ENCODE measurements at regions not wholly inside any gene's neighbourhood (a gene's known extent, or its start where the extent isn't known, plus 50 kb on each side); places are given as distances from the start of the nearest gene placed in this dataset.

DNA sequence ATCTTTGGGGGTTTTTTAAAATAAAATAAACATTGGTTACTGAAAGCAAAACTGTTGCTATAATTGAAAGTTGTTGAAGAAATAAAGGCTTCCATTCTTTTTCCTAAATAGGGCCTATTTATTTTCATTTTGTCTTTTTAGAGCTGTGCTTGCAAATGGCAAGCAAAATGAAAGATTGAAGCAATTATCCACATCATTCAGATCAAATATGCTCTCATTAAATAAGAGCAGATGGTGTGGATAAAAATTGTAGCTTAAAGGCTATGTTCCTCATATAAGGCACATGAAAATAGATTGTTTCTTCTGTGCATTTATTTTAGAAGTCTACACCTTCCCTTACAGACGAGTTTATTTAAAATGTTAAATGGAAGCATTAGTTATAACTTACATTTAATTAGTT, 1317.7 kb downstream of the MRPL39 start:
- Histone ChIP-seq H3K36me3 (ENCODE audit: low read depth) (no peaks in the 10 kb centered on the region), H3K4me1 (ENCODE audit: insufficient read depth, poor library complexity, severe bottlenecking) (no peaks in the 10 kb centered on the region), H3K9me3 (ENCODE audit: severe bottlenecking) (no peaks in the 10 kb centered on the region), H3K27me3 (ENCODE audit: insufficient read depth, poor library complexity, severe bottlenecking) (no peaks in the 10 kb centered on the region), H3K4me3 (ENCODE audit: severe bottlenecking) (no peak overlapping the region), H3K27ac (ENCODE audit: poor library complexity, severe bottlenecking) (no peak overlapping the region)
- TF ChIP-seq, protein P1, sequence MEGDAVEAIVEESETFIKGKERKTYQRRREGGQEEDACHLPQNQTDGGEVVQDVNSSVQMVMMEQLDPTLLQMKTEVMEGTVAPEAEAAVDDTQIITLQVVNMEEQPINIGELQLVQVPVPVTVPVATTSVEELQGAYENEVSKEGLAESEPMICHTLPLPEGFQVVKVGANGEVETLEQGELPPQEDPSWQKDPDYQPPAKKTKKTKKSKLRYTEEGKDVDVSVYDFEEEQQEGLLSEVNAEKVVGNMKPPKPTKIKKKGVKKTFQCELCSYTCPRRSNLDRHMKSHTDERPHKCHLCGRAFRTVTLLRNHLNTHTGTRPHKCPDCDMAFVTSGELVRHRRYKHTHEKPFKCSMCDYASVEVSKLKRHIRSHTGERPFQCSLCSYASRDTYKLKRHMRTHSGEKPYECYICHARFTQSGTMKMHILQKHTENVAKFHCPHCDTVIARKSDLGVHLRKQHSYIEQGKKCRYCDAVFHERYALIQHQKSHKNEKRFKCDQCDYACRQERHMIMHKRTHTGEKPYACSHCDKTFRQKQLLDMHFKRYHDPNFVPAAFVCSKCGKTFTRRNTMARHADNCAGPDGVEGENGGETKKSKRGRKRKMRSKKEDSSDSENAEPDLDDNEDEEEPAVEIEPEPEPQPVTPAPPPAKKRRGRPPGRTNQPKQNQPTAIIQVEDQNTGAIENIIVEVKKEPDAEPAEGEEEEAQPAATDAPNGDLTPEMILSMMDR (IDR thresholded peaks at IDR 0.05; ENCODE audit: poor library complexity, severe bottlenecking): no peak
- DNase-seq (ENCODE audit: low spot score): no peak
- ATAC-seq (ENCODE audit: low read depth): no peak

DNA sequence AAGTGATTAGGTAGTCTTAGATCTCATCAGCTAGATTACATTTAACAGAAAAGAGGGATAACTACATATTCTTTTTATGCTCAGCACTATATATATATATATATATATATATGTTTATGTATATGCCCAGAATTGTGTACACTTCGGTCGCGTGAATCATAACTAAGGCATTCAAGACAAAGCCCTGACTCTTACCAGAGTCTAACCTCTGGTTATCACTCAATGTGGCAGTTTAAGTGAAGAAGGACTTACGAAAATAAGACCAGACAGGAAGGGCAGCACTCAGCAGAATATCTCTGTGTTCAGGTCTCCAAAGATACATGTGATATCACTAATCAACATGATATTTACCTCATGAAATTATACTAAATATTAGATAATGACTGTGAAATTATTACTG, 1326.7 kb downstream of the MRPL39 start:
- H3K4me1 ChIP-seq (ENCODE audit: insufficient read depth, poor library complexity, severe bottlenecking): no peaks in the 10 kb centered on the region
- no peak overlapping the region for H3K4me3 ChIP-seq (ENCODE audit: severe bottlenecking)
- TF ChIP-seq, protein P1 (IDR thresholded peaks at IDR 0.05; ENCODE audit: poor library complexity, severe bottlenecking): no peak
- no peak for DNase-seq (ENCODE audit: low spot score)
- no peak overlapping the region for H3K27ac ChIP-seq (ENCODE audit: poor library complexity, severe bottlenecking)
- H3K9me3 ChIP-seq (ENCODE audit: severe bottlenecking): no peaks in the 10 kb centered on the region
- H3K27me3 ChIP-seq (ENCODE audit: insufficient read depth, poor library complexity, severe bottlenecking): no peaks in the 10 kb centered on the region
- H3K36me3 ChIP-seq (ENCODE audit: low read depth): no peaks in the 10 kb centered on the region
- ATAC-seq (ENCODE audit: low read depth): no peak

DNA sequence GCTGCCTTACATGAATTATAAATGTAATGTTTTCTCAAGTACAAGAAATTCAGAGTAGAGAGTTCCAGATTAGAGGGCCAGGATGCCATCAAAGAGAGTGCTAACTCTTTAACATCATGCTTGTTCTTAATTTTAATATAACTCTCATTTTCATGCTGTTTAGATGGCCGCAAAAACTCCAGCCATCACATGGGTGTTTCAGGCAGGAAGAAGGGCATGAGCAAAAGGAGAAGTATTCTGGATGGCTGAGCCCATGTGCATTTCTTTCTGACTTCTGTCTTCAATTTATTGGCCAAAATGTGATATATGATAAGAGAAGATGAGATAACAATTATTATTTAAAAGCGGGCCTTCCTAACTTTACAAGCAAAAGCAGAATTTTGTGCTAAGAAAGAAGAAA, 1328.6 kb downstream of the MRPL39 start:
- Histone ChIP-seq H3K36me3 (ENCODE audit: low read depth) (no peaks in the 10 kb centered on the region), H3K27ac (ENCODE audit: poor library complexity, severe bottlenecking) (no peak overlapping the region), H3K4me3 (ENCODE audit: severe bottlenecking) (no peak overlapping the region), H3K27me3 (ENCODE audit: insufficient read depth, poor library complexity, severe bottlenecking) (no peaks in the 10 kb centered on the region), H3K9me3 (ENCODE audit: severe bottlenecking) (no peaks in the 10 kb centered on the region), H3K4me1 (ENCODE audit: insufficient read depth, poor library complexity, severe bottlenecking) (no peaks in the 10 kb centered on the region)
- DNase-seq (ENCODE audit: low spot score) (no peak), ATAC-seq (ENCODE audit: low read depth) (no peak)
- TF ChIP-seq, protein P1 (IDR thresholded peaks at IDR 0.05; ENCODE audit: poor library complexity, severe bottlenecking): no peak

- Histone ChIP-seq H3K36me3 (ENCODE audit: low read depth) (no peaks in the 10 kb centered on the region), H3K9me3 (ENCODE audit: severe bottlenecking) (no peaks in the 10 kb centered on the region), H3K27ac (ENCODE audit: poor library complexity, severe bottlenecking) (no peak overlapping the region), H3K4me3 (ENCODE audit: severe bottlenecking) (no peak overlapping the region), H3K27me3 (ENCODE audit: insufficient read depth, poor library complexity, severe bottlenecking) (no peaks in the 10 kb centered on the region), H3K4me1 (ENCODE audit: insufficient read depth, poor library complexity, severe bottlenecking) (no peaks in the 10 kb centered on the region)
- ATAC-seq (ENCODE audit: low read depth) (no peak), DNase-seq (ENCODE audit: low spot score) (no peak)
- TF ChIP-seq, protein P1 (IDR thresholded peaks at IDR 0.05; ENCODE audit: poor library complexity, severe bottlenecking): no peak
Measured at GRCh38 chr21:24276204-24276603, 1331.1 kb downstream of the MRPL39 start.

DNA sequence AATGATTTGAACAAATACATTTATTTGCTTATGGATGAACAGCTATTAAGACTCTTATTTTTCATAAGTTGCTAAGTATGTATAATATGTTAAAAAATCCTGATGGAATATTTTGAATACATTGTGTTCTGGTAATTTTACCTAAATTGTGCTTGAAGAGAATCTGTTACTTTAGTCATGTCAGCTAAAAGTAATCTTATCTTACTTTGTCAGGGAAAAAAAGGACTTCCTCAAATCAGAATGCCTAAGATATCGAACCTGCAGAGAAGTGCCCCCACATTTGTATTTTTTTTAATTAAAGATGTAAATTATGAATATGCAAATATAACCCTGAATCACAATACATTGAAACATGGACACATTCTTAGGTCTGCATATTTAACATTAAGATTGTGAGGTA, 1331.7 kb downstream of the MRPL39 start:
- no peaks in the 10 kb centered on the region for H3K4me1 ChIP-seq (ENCODE audit: insufficient read depth, poor library complexity, severe bottlenecking)
- no peak overlapping the region for H3K27ac ChIP-seq (ENCODE audit: poor library complexity, severe bottlenecking)
- no peaks in the 10 kb centered on the region for H3K9me3 ChIP-seq (ENCODE audit: severe bottlenecking)
- no peaks in the 10 kb centered on the region for H3K36me3 ChIP-seq (ENCODE audit: low read depth)
- H3K4me3 ChIP-seq (ENCODE audit: severe bottlenecking): no peak overlapping the region
- TF ChIP-seq, protein P1 (IDR thresholded peaks at IDR 0.05; ENCODE audit: poor library complexity, severe bottlenecking): no peak
- DNase-seq (ENCODE audit: low spot score) (no peak), ATAC-seq (ENCODE audit: low read depth) (no peak)
- H3K27me3 ChIP-seq (ENCODE audit: insufficient read depth, poor library complexity, severe bottlenecking): no peaks in the 10 kb centered on the region

Measured in RWPE2 (cell line).